ENCODE measurements at regions not wholly inside any gene's neighbourhood (a gene's known extent, or its start where the extent isn't known, plus 50 kb on each side); places are given as distances from the start of the nearest gene placed in this dataset.

- 50 to 70% (median 68%) methylated on average over 10 of the region's 10 CpGs for WGBS, 3 donors
- H3K27ac ChIP-seq (ENCODE audit: low read depth, low read length): no peak overlapping the region
Observed at GRCh38 chr22:49367041-49367697, 460.5 kb downstream of the BRD1 start.

GRCh38 chr22:49366437-49366836 is 461.2 kb downstream of the BRD1 start:
- H3K27ac ChIP-seq (ENCODE audit: low read depth, low read length): no peak overlapping the region
- 71 to 73% (median 72%) methylated on average over 11 of the region's 11 CpGs for WGBS, 3 donors

- WGBS, 3 donors: 47 to 83% (median 79%) methylated on average over 14 of the region's 14 CpGs
Observed at GRCh38 chr22:49365910-49366309, 461.8 kb downstream of the BRD1 start.

GRCh38 chr22:49365191-49365837 is 462.4 kb downstream of the BRD1 start:
- no peak overlapping the region for H3K27ac ChIP-seq (ENCODE audit: low read depth, low read length)
- 82 to 88% (median 87%) methylated on average over 15 of the region's 15 CpGs for WGBS, 3 donors

More at GRCh38 chr22:49365910-49366309, 461.8 kb downstream of the BRD1 start:
- no peak overlapping the region for H3K27ac ChIP-seq (ENCODE audit: low read depth, low read length)

GRCh38 chr22:49364398-49364797 is 463.3 kb downstream of the BRD1 start:
- H3K27ac ChIP-seq (ENCODE audit: low read depth, low read length): no peak overlapping the region
- WGBS, 3 donors: 71 to 75% (median 73%) methylated on average over 13 to 15 of the region's 15 CpGs

GRCh38 chr22:49363526-49364230 is 464.0 kb downstream of the BRD1 start:
- no peak overlapping the region for H3K27ac ChIP-seq (ENCODE audit: low read depth, low read length)
- 82 to 92% (median 88%) methylated on average over 27 of the region's 27 CpGs for WGBS, 3 donors

GRCh38 chr22:49362211-49362839 is 465.3 kb downstream of the BRD1 start:
- H3K27ac ChIP-seq (ENCODE audit: low read depth, low read length): no peak overlapping the region
- 45 to 64% (median 62%) methylated on average over 13 of the region's 13 CpGs for WGBS, 3 donors

- 41 to 51% (median 44%) methylated on average over 4 of the region's 4 CpGs for WGBS, 3 donors
- no peak overlapping the region for H3K27ac ChIP-seq (ENCODE audit: low read depth, low read length)
Observed at GRCh38 chr22:49361164-49361563, 466.5 kb downstream of the BRD1 start.

- WGBS, 3 donors: 38 to 49% (median 48%) methylated on average over 3 of the region's 3 CpGs
Observed at GRCh38 chr22:49360746-49361145, 466.9 kb downstream of the BRD1 start.

GRCh38 chr22:49359076-49359475 is 468.6 kb downstream of the BRD1 start:
- 66 to 72% (median 67%) methylated on average over 8 of the region's 8 CpGs for whole genome bisulfite sequencing, 3 donors
- H3K27ac ChIP-seq (ENCODE audit: low read depth, low read length): no peak overlapping the region

More at GRCh38 chr22:49360746-49361145, 466.9 kb downstream of the BRD1 start:
- no peak overlapping the region for H3K27ac ChIP-seq (ENCODE audit: low read depth, low read length)

- WGBS, 3 donors: 80 to 87% (median 84%) methylated on average over 19 to 20 of the region's 20 CpGs
Observed at GRCh38 chr22:49357661-49358440, 469.8 kb downstream of the BRD1 start.

GRCh38 chr22:49356428-49356827 is 471.2 kb downstream of the BRD1 start:
- H3K27ac ChIP-seq (ENCODE audit: low read depth, low read length): no peak overlapping the region
- WGBS, 3 donors: 77 to 92% (median 91%) methylated on average over 3 of the region's 3 CpGs

More at GRCh38 chr22:49357661-49358440, 469.8 kb downstream of the BRD1 start:
- H3K27ac ChIP-seq (ENCODE audit: low read depth, low read length): no peak overlapping the region

- no peak overlapping the region for H3K27ac ChIP-seq (ENCODE audit: low read depth, low read length)
- WGBS, 3 donors: 77 to 88% (median 83%) methylated on average over 18 of the region's 18 CpGs
Observed at GRCh38 chr22:49355211-49355920, 472.3 kb downstream of the BRD1 start.

GRCh38 chr22:49354516-49355210 is 473.0 kb downstream of the BRD1 start:
- H3K27ac ChIP-seq (ENCODE audit: low read depth, low read length): no peak overlapping the region
- 53 to 57% (median 55%) methylated on average over 14 of the region's 14 CpGs for WGBS, 3 donors

- 67 to 80% (median 79%) methylated on average over 17 of the region's 17 CpGs for WGBS, 3 donors
- H3K27ac ChIP-seq (ENCODE audit: low read depth, low read length): no peak overlapping the region
Observed at GRCh38 chr22:49353235-49353634, 474.4 kb downstream of the BRD1 start.

- H3K27ac ChIP-seq (ENCODE audit: low read depth, low read length): no peak overlapping the region
- 77 to 84% (median 81%) methylated on average over 29 of the region's 29 CpGs for WGBS, 3 donors
Observed at GRCh38 chr22:49352361-49353169, 475.1 kb downstream of the BRD1 start.
